HEK293T (cell line): ENCODE measurements at regions not wholly inside any gene's neighbourhood (a gene's known extent, or its start where the extent isn't known, plus 50 kb on each side); places are given as distances from the start of the nearest gene placed in this dataset.

Experiments
- ARNT ChIP-seq: fragments of 450-650 bp; IDR thresholded peaks from 2 replicates; pipeline ENCODE4 v1.6.1; 2017; ENCODE audit warnings: mild to moderate bottlenecking
- BHLHE40 ChIP-seq: fragments of 450-650 bp; IDR thresholded peaks from 2 replicates; pipeline ENCODE4 v1.6.1; 2016; ENCODE audit warnings: mild to moderate bottlenecking, moderate library complexity, borderline replicate concordance
- CTBP1 ChIP-seq: fragments of 450-650 bp; IDR thresholded peaks from 2 replicates; pipeline ENCODE4 v1.6.1; 2016; ENCODE audit warnings: borderline replicate concordance
- ELF4 ChIP-seq: fragments of 450-650 bp; IDR thresholded peaks from 2 replicates; pipeline ENCODE4 v1.6.1; 2017; ENCODE audit warnings: antibody characterized with exemption
- FOXA1 ChIP-seq: fragments of 450-650 bp; IDR thresholded peaks from 2 replicates; pipeline ENCODE4 v1.6.1; 2016; ENCODE audit warnings: mild to moderate bottlenecking
- FOXK2 ChIP-seq: fragments of 450-650 bp; IDR thresholded peaks from 2 replicates; pipeline ENCODE4 v1.6.1; 2016; ENCODE audit warnings: mild to moderate bottlenecking
- FOXM1 ChIP-seq: fragments of 450-650 bp; IDR thresholded peaks from 2 replicates; pipeline ENCODE4 v1.6.1; 2017; ENCODE audit warnings: mild to moderate bottlenecking, borderline replicate concordance
- HDGF ChIP-seq: fragments of 450-650 bp; IDR thresholded peaks from 2 replicates; pipeline ENCODE4 v1.6.1; 2017; ENCODE audit warnings: antibody characterized with exemption, borderline replicate concordance
- NFRKB ChIP-seq: fragments of 450-650 bp; IDR thresholded peaks from 2 replicates; pipeline ENCODE4 v1.6.1; 2016; ENCODE audit warnings: mild to moderate bottlenecking, moderate library complexity
- PKNOX1 ChIP-seq: fragments of 450-650 bp; IDR thresholded peaks from 2 replicates; pipeline ENCODE4 v1.6.1; 2016
- SP1 ChIP-seq: fragments of 450-650 bp; IDR thresholded peaks from 2 replicates; pipeline ENCODE4 v1.6.1; 2017
- SUZ12 ChIP-seq: fragments of 450-650 bp; IDR thresholded peaks from 2 replicates; pipeline ENCODE4 v1.6.1; 2016; ENCODE audit warnings: mild to moderate bottlenecking
- ZNF384 ChIP-seq: fragments of 450-650 bp; IDR thresholded peaks from 2 replicates; pipeline ENCODE4 v1.6.1; 2016

GRCh38 chr9:71218774-71219173, 97.4 kb upstream of the TRPM3 start:
- TF ChIP-seq BHLHE40 (no peak), SP1 (no peak), ARNT (no peak), HDGF (no peak), FOXM1 (no peak), ELF4 (no peak), FOXA1 (no peak), FOXK2 (no peak), NFRKB (no peak), SUZ12 (no peak), ZNF384 (no peak), CTBP1 (no peak), PKNOX1 (no peak)
